VCaP (cell line): ENCODE measurements at regions not wholly inside any gene's neighbourhood (a gene's known extent, or its start where the extent isn't known, plus 50 kb on each side); places are given as distances from the start of the nearest gene placed in this dataset.
"Not testable (repeated sequence)": the region's sequence is repeated elsewhere in the genome, so short reads cannot be mapped to it uniquely, and the experiment has no call there.

ENCODE experiments used
- H3K27ac ChIP-seq: fragments of 450-650 bp; 2 replicates; pipeline ENCODE4 v1.5.1; 2017
- CTCF ChIP-seq: fragments of 450-650 bp; conservative IDR thresholded peaks from 2 replicates; pipeline ENCODE4 v1.5.1; 2017; ENCODE audit warnings: mild to moderate bottlenecking, moderate library complexity

GRCh38 chr4:154983714-154984113 lies 202.6 kb downstream of the RBM46 start:
- H3K27ac ChIP-seq: no peak overlapping the region
- no peak for TF ChIP-seq CTCF

GRCh38 chr4:154984148-154984547 lies 203.1 kb downstream of the RBM46 start:
- H3K27ac ChIP-seq: no peak overlapping the region
- no peak for TF ChIP-seq CTCF

GRCh38 chr4:154984616-154985015 lies 203.5 kb downstream of the RBM46 start:
- no peak overlapping the region for H3K27ac ChIP-seq
- no peak for TF ChIP-seq CTCF

GRCh38 chr4:154985673-154986072 lies 204.6 kb downstream of the RBM46 start:
- H3K27ac ChIP-seq: no peak overlapping the region
- no peak for TF ChIP-seq CTCF

GRCh38 chr4:154988511-154988910 lies 207.4 kb downstream of the RBM46 start:
- no peak for TF ChIP-seq CTCF
- no peak overlapping the region for H3K27ac ChIP-seq

GRCh38 chr4:154989511-154989910 lies 208.4 kb downstream of the RBM46 start:
- no peak overlapping the region for H3K27ac ChIP-seq
- no peak for TF ChIP-seq CTCF

GRCh38 chr4:154997866-154998265 lies 210.6 kb upstream of the NPY2R start:
- not testable (repeated sequence) for H3K27ac ChIP-seq

- H3K27ac ChIP-seq: no peak overlapping the region
- no peak for TF ChIP-seq CTCF
Observed at GRCh38 chr4:154998284-154998683, 210.2 kb upstream of the NPY2R start.
